Motor neuron (in vitro differentiated cells): ENCODE measurements at regions not wholly inside any gene's neighbourhood (a gene's known extent, or its start where the extent isn't known, plus 50 kb on each side); places are given as distances from the start of the nearest gene placed in this dataset.

ENCODE experiments used
- ATAC-seq, 8 experiments: fragments of 200-7000 bp; cut with Tn5 transposase; replicated peaks in 6 of 8; 2 replicates each; pipeline ENCODE4 v1.8.0; 2021; ENCODE audit warnings: mild to moderate bottlenecking in 8 of 8, moderate library complexity in 8 of 8
- H3K27ac ChIP-seq, 2 donors: fragments of 250-450 bp; sonication (Bioruptor Pico); 2 replicates each; pipeline ENCODE4 v1.9.0; 2021; ENCODE audit warnings: antibody characterized with exemption in 2 of 2, mild to moderate bottlenecking in 2 of 2, moderate library complexity in 1 of 2
- H3K4me1 ChIP-seq, 2 donors: fragments of 250-450 bp; sonication (Bioruptor Pico); replicated peaks in 1 of 2; 2 replicates each; pipeline ENCODE4 v1.6.1; 2021; ENCODE audit warnings: antibody characterized with exemption in 2 of 2, mild to moderate bottlenecking in 2 of 2, moderate library complexity in 1 of 2
- H3K4me3 ChIP-seq, 5 donors: fragments of 250-450 bp; sonication (Bioruptor Pico); 2 replicates each; pipeline ENCODE4 v1.9.0; 2021; ENCODE audit warnings: antibody characterized with exemption in 5 of 5, mild to moderate bottlenecking in 5 of 5, moderate library complexity in 4 of 5
- WGBS, 10 experiments: fragments of 450-650 bp; shearing (Covaris generic); methylation state at CpG; one replicate each; pipeline ENCODE4 v1.0.0; 2022; 5-methylcytosine and 5-hydroxymethylcytosine counted together
- in situ Hi-C, 9 experiments: fragments of 400-800 bp; cut with MboI; loops; one replicate each; pipeline ENCODE4 v1.15.0; 2021; ENCODE audit warnings: low sequenced_read_pairs in 9 of 9, low pct_unique_long_range_greater_than_20kb in 2 of 9; ENCODE audit not compliant: unreplicated experiment in 9 of 9

GRCh38 chr15:94066811-94067210, 164.6 kb upstream of the MCTP2 start:
- Histone ChIP-seq H3K4me3 (no peak overlapping the region), H3K4me1 (peaks cover 0 to 9% of the 10 kb centered on the region in 2 donors), H3K27ac (no peak overlapping the region)
- in situ Hi-C loops, result no loop called here
- no peak for ATAC-seq
- 54 to 100% (median 90%) methylated on average over 2 to 3 of the region's 3 CpGs; no CpG with 5 or more reads in 2 of the 10 experiments for whole genome bisulfite sequencing, 10 experiments

- Histone ChIP-seq H3K27ac (no peak overlapping the region), H3K4me3 (no peak overlapping the region), H3K4me1 (peaks cover 0 to 9% of the 10 kb centered on the region in 2 donors)
- in situ Hi-C loops, result no loop called here
- ATAC-seq, result no peak
- WGBS, 10 experiments, result 76 to 100% (median 91%) methylated on average over 1 to 3 of the region's 3 CpGs; no CpG with 5 or more reads in 2 of the 10 experiments
These were observed 165.3 kb upstream of the MCTP2 start for GRCh38 chr15:94066046-94066445.

- Histone ChIP-seq H3K27ac (no peak overlapping the region), H3K4me3 (no peak overlapping the region), H3K4me1 (no peaks in the 10 kb centered on the region)
- 75 to 100% (median 94%) methylated on average over 1 to 2 of the region's 2 CpGs; no CpG with 5 or more reads in 2 of the 10 experiments for WGBS, 10 experiments
- in situ Hi-C loops, result no loop called here
- ATAC-seq, result no peak
These were observed 166.6 kb upstream of the MCTP2 start for GRCh38 chr15:94064676-94065313.

GRCh38 chr15:94061041-94061440, 170.3 kb upstream of the MCTP2 start:
- peaks cover 0 to 8% of the 10 kb centered on the region in 2 donors for H3K4me1 ChIP-seq
- no peak for ATAC-seq
- no peak overlapping the region for H3K4me3 ChIP-seq
- H3K27ac ChIP-seq, result no peak overlapping the region
- in situ Hi-C loops, result no loop called here
- WGBS, 10 experiments, result 8 to 100% (median 63%) methylated on average over 2 to 3 of the region's 3 CpGs; no CpG with 5 or more reads in 2 of the 10 experiments

- in situ Hi-C loops, result no loop called here
- ATAC-seq, result no peak
- WGBS, 10 experiments, result 33 to 100% (median 84%) methylated on average over 1 to 3 of the region's 3 CpGs; no CpG with 5 or more reads in 2 of the 10 experiments
- Histone ChIP-seq H3K27ac (no peak overlapping the region), H3K4me1 (peaks cover 0 to 8% of the 10 kb centered on the region in 2 donors), H3K4me3 (no peak overlapping the region)
These were observed 172.3 kb upstream of the MCTP2 start for GRCh38 chr15:94059013-94059587.

- in situ Hi-C loops, result no loop called here
- no peak for ATAC-seq
- no peak overlapping the region for H3K4me3 ChIP-seq
- H3K4me1 ChIP-seq, result peaks cover 0 to 8% of the 10 kb centered on the region in 2 donors
- WGBS, 10 experiments, result 67 to 100% (median 83%) methylated on average over 1 of the region's 1 CpG; no CpG with 5 or more reads in 3 of the 10 experiments
- H3K27ac ChIP-seq, result no peak overlapping the region
These were observed 174.1 kb upstream of the MCTP2 start for GRCh38 chr15:94057305-94057704.

DNA sequence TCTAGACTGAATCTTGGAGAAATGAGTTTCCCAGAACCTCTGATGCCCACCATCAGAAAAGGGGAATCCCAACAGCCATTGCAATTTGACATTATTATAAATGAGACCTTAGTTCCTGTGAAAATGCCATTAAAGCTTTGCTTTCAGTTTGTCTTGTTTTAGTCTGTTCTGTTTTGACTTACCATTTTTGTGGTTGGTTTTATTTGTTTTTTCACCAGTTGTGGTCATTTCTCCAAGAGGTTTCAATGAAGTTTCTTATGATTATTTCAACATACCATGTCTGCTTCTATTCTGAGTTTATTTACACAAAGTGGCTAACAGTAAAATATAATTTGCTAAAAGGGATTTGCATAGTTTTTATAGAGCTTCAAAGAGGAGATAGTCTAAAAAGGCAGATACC, 175.0 kb upstream of the MCTP2 start:
- no peak for ATAC-seq
- in situ Hi-C loops, result no loop called here
- Histone ChIP-seq H3K4me3 (no peak overlapping the region), H3K4me1 (peaks cover 0 to 8% of the 10 kb centered on the region in 2 donors), H3K27ac (no peak overlapping the region)

GRCh38 chr15:94053626-94054025, 177.7 kb upstream of the MCTP2 start:
- peak in 1 of 8 experiments; percentile 30 for ATAC-seq
- Histone ChIP-seq H3K27ac (no peak overlapping the region), H3K4me1 (peaks cover 0 to 8% of the 10 kb centered on the region in 2 donors), H3K4me3 (no peak overlapping the region)
- in situ Hi-C loops, result no loop called here

- H3K27ac ChIP-seq, result no peak overlapping the region
- H3K4me1 ChIP-seq, result peaks cover 0 to 8% of the 10 kb centered on the region in 2 donors
- 0 to 92% (median 69%) methylated on average over 1 to 2 of the region's 2 CpGs; no CpG with 5 or more reads in 2 of the 10 experiments for WGBS, 10 experiments
- in situ Hi-C loops, result no loop called here
- H3K4me3 ChIP-seq, result no peak overlapping the region
- ATAC-seq, result no peak
These were observed 178.7 kb upstream of the MCTP2 start for GRCh38 chr15:94052711-94053110.

GRCh38 chr15:94047566-94047965, 183.8 kb upstream of the MCTP2 start:
- 40 to 100% (median 83%) methylated on average over 1 to 2 of the region's 2 CpGs; no CpG with 5 or more reads in 3 of the 10 experiments for WGBS, 10 experiments
- Histone ChIP-seq H3K4me3 (no peak overlapping the region), H3K27ac (no peak overlapping the region), H3K4me1 (peaks cover 0 to 2% of the 10 kb centered on the region in 2 donors)
- in situ Hi-C loops, result no loop called here
- no peak for ATAC-seq

DNA sequence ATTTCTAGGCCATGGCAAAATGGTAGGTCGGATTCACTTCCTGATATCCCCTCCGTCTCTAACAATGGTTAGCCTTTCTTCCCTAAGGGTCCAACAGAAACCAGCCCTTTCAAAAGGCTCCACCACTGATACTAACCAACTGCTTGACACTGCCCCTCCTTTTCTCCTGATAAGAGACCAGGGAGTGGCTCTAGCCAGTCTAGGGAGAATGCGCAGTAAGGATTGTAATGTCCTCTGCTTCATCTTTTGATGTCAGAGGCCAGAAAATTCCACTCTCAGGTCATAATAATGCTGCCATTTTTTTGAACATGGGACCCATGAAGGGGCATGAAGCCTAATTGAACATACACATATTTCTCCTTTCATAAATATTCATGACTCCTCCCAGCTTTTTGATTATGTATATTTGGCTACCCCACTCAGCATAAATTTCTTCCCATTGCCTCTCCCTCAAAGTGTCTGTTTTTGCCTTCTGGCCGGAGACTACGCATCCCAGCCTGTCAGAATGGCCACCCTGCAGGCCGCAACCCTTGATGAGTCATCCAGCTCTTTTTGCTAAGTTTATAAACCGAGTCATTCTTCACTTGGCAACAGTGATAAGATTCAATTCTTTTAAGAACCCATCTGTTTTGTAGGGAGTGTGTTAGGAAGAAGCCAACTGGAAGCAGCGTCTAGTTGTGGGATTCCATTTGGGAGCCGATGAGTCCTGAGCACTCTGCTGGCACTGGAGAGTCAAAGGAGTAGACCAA, 189.0 kb upstream of the MCTP2 start:
- peaks cover 0 to under 1% of the 10 kb centered on the region in 2 donors for H3K4me1 ChIP-seq
- 20 to 100% (median 62%) methylated on average over 2 to 8 of the region's 9 CpGs for WGBS, 10 experiments
- H3K4me3 ChIP-seq, result no peak overlapping the region
- ATAC-seq, result peak in 7 of 8 experiments; percentile 15 to 98 (median 45)
- H3K27ac ChIP-seq, result no peak overlapping the region
- in situ Hi-C loops, result no loop called here

DNA sequence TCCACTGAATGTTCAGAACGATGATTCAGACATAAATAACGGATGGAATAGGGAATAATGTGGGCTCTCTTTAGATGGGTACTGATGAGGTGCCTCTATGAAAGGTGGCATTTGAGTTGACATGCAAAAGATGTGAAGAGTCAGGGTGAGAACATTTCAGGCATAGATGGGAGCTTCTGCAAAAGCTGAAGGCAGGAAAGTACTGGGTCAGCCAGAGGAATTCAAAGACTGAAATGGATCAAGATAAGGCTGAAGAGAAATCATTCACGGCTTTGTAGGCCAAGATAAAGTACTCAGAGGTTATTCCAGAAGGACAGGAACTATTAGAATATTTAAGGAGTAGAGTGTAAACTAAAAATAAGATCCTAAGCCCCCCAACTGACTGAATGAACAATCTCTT, 189.6 kb upstream of the MCTP2 start:
- WGBS, 10 experiments, result 79 to 98% (median 91%) methylated on average over 2 to 3 of the region's 3 CpGs
- Histone ChIP-seq H3K27ac (no peak overlapping the region), H3K4me3 (no peak overlapping the region), H3K4me1 (no peaks in the 10 kb centered on the region)
- in situ Hi-C loops, result no loop called here
- no peak for ATAC-seq

GRCh38 chr15:94040541-94041248, 190.7 kb upstream of the MCTP2 start:
- no peaks in the 10 kb centered on the region for H3K4me1 ChIP-seq
- no peak overlapping the region for H3K4me3 ChIP-seq
- ATAC-seq, result no peak
- in situ Hi-C loops, result no loop called here
- H3K27ac ChIP-seq, result no peak overlapping the region
- 28 to 100% (median 78%) methylated on average over 1 to 2 of the region's 2 CpGs for WGBS, 10 experiments
